GM23248 (cell line): ENCODE measurements at regions not wholly inside any gene's neighbourhood (a gene's known extent, or its start where the extent isn't known, plus 50 kb on each side); places are given as distances from the start of the nearest gene placed in this dataset.

Source experiments
- EZH2 ChIP-seq: fragments of 200-600 bp; sonication (generic); IDR thresholded peaks from 2 replicates; pipeline ENCODE4 v1.6.1; 2018; ENCODE audit warnings: antibody characterized with exemption, mild to moderate bottlenecking; ENCODE audit not compliant: insufficient read depth, poor library complexity, severe bottlenecking
- EZH2phosphoT487 ChIP-seq: fragments of 200-600 bp; sonication (generic); IDR thresholded peaks from 2 replicates; pipeline ENCODE4 v1.6.1; 2018; ENCODE audit warnings: antibody characterized with exemption, moderate library complexity, mild to moderate bottlenecking, low read depth; ENCODE audit not compliant: insufficient read depth

DNA sequence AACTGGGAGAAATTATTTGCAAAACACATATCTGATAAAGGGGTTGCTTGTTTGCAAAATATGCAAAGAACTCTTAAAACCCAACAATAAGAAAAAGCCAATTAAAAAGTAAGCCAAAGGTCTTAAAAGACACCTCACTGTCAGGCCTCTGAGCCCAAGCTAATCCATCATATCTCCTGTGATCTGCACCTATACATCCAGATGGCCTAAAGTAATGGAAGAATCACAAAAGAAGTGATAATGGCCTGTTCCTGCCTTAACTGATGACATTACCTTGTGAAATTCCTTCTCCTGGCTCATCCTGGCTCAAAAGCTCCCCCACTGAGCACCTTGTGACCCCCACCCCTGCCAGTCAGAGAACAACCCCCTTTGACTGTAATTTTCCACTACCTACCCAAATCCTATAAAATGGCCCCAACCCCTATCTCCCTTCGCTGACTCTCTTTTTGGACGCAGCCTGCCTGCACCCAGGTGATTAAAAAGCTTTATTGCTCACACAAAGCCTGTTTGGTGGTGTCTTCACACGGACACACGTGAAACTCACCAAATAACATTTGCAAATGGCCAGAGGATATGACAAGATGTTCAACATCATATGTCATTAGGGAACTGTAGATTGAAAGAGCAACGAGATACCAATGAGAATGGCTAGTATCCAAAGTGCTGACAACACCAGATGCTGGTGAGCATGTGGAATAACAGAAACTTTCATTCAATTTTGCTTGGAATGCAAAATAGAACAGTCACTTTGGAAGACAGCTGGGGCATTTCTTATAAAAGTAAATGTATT lies 565.0 kb upstream of the ADGRB3 start:
- TF ChIP-seq EZH2 (no peak), EZH2phosphoT487 (no peak)
